Adrenal gland (tissue), 5 donors: ENCODE measurements at regions not wholly inside any gene's neighbourhood (a gene's known extent, or its start where the extent isn't known, plus 50 kb on each side); places are given as distances from the start of the nearest gene placed in this dataset.

ENCODE experiments used
- CTCF ChIP-seq, 6 experiments: fragments of 450-650 bp in 4 of 6; fragments of 200-600 bp in 2 of 6; sonication (generic) in 1 of 6; IDR thresholded peaks; 1 replicate in 5 of 6; 2 replicates in 1 of 6; pipeline versions ENCODE4 v1.5.1 to v1.8.0; 2016 to 2021; ENCODE audit warnings: antibody characterized with exemption in 6 of 6, mild to moderate bottlenecking in 2 of 6, moderate library complexity in 1 of 6
- POLR2A ChIP-seq, 2 donors: fragments of 450-650 bp; IDR thresholded peaks; one replicate each; pipeline ENCODE4 v1.6.1; 2017; ENCODE audit warnings: antibody characterized with exemption in 2 of 2, mild to moderate bottlenecking in 2 of 2, moderate library complexity in 1 of 2
- donor health status: DM: no; HTN: no; CAD: no.

GRCh38 chr5:109590799-109591198 is 98.9 kb upstream of the MAN2A1 start:
- TF ChIP-seq CTCF (IDR thresholded peaks at IDR 0.05): no peak
- TF ChIP-seq POLR2A (IDR thresholded peaks at IDR 0.05): no peak
